Type B pancreatic cell (in vitro differentiated cells): ENCODE measurements at regions not wholly inside any gene's neighbourhood (a gene's known extent, or its start where the extent isn't known, plus 50 kb on each side); places are given as distances from the start of the nearest gene placed in this dataset.

Source experiments
- DNase-seq: peaks from one replicate; pipeline ENCODE4 v3.0.0; 2021; ENCODE audit warnings: mixed read lengths; ENCODE audit not compliant: unreplicated experiment; ENCODE audit errors: extremely low spot score
- H3K27ac Mint-ChIP-seq: 2 replicates; pipeline ENCODE4 v1.8.0; 2021; ENCODE audit warnings: mild to moderate bottlenecking, mixed read lengths
- H3K27me3 Mint-ChIP-seq: 2 replicates; pipeline ENCODE4 v1.8.0; 2021; ENCODE audit warnings: mixed read lengths
- H3K36me3 Mint-ChIP-seq: 2 replicates; pipeline ENCODE4 v1.8.0; 2021; ENCODE audit warnings: mixed read lengths
- H3K4me1 Mint-ChIP-seq: one replicate; pipeline ENCODE4 v1.8.0; 2021; ENCODE audit warnings: mixed read lengths; ENCODE audit not compliant: unreplicated experiment
- H3K4me3 Mint-ChIP-seq: 2 replicates; pipeline ENCODE4 v1.8.0; 2021; ENCODE audit warnings: mild to moderate bottlenecking, mixed read lengths
- H3K9me3 Mint-ChIP-seq: 2 replicates; pipeline ENCODE4 v1.8.0; 2021; ENCODE audit warnings: mixed read lengths
- CTCF ChIP-seq: fragments of 200-600 bp; sonication (generic); conservative IDR thresholded peaks from 2 replicates; pipeline ENCODE4 v1.5.0; 2021; ENCODE audit warnings: antibody characterized with exemption, mild to moderate bottlenecking

GRCh38 chr5:4883360-4883759, 256.8 kb upstream of the ADAMTS16 start:
- Mint-ChIP-seq H3K4me3 (no peak overlapping the region), H3K27ac (no peak overlapping the region), H3K36me3 (no peaks in the 10 kb centered on the region), H3K9me3 (no peaks in the 10 kb centered on the region), H3K4me1 (no peaks in the 10 kb centered on the region), H3K27me3 (peaks cover 16% of the 10 kb centered on the region)
- no peak for TF ChIP-seq CTCF
- no peak for DNase-seq

GRCh38 chr5:4893063-4893744, 246.9 kb upstream of the ADAMTS16 start:
- TF ChIP-seq CTCF = no peak

GRCh38 chr5:4896328-4896727, 243.8 kb upstream of the ADAMTS16 start:
- no peaks in the 10 kb centered on the region for H3K4me1 Mint-ChIP-seq
- H3K4me3 Mint-ChIP-seq = no peak overlapping the region
- H3K27me3 Mint-ChIP-seq = peaks cover 10% of the 10 kb centered on the region
- no peak for TF ChIP-seq CTCF
- DNase-seq = no peak
- H3K9me3 Mint-ChIP-seq = peaks cover 5% of the 10 kb centered on the region
- H3K36me3 Mint-ChIP-seq = no peaks in the 10 kb centered on the region
- no peak overlapping the region for H3K27ac Mint-ChIP-seq

More at GRCh38 chr5:4893063-4893744, 246.9 kb upstream of the ADAMTS16 start:
- peaks cover 5% of the 10 kb centered on the region for H3K9me3 Mint-ChIP-seq
- H3K4me3 Mint-ChIP-seq = no peak overlapping the region
- no peak for DNase-seq
- peaks cover 28% of the 10 kb centered on the region for H3K27me3 Mint-ChIP-seq
- no peak overlapping the region for H3K27ac Mint-ChIP-seq
- no peaks in the 10 kb centered on the region for H3K4me1 Mint-ChIP-seq
- H3K36me3 Mint-ChIP-seq = no peaks in the 10 kb centered on the region

- Mint-ChIP-seq H3K27me3 (peaks cover 15% of the 10 kb centered on the region), H3K4me1 (no peaks in the 10 kb centered on the region), H3K27ac (no peak overlapping the region), H3K4me3 (no peak overlapping the region), H3K9me3 (no peaks in the 10 kb centered on the region), H3K36me3 (no peaks in the 10 kb centered on the region)
- no peak for TF ChIP-seq CTCF
- no peak for DNase-seq
Observed at GRCh38 chr5:4901305-4901811, 238.8 kb upstream of the ADAMTS16 start.

- DNase-seq = no peak
- no peak for TF ChIP-seq CTCF
Observed at GRCh38 chr5:4901924-4902323, 238.2 kb upstream of the ADAMTS16 start.

More at GRCh38 chr5:4901924-4902323, 238.2 kb upstream of the ADAMTS16 start:
- H3K9me3 Mint-ChIP-seq = no peaks in the 10 kb centered on the region
- H3K36me3 Mint-ChIP-seq = no peaks in the 10 kb centered on the region
- peaks cover 15% of the 10 kb centered on the region for H3K27me3 Mint-ChIP-seq
- no peak overlapping the region for H3K4me3 Mint-ChIP-seq
- H3K27ac Mint-ChIP-seq = no peak overlapping the region
- no peaks in the 10 kb centered on the region for H3K4me1 Mint-ChIP-seq
